GM21381 (cell line): ENCODE measurements at regions not wholly inside any gene's neighbourhood (a gene's known extent, or its start where the extent isn't known, plus 50 kb on each side); places are given as distances from the start of the nearest gene placed in this dataset.

Experiments used
- ATAC-seq: cut with Tn5 transposase; IDR thresholded peaks from one replicate; pipeline ENCODE4 v1.9.1; 2021; ENCODE audit warnings: mild to moderate bottlenecking, moderate library complexity; ENCODE audit not compliant: unreplicated experiment

GRCh38 chr6:14930366-14930989 lies 315.4 kb upstream of the JARID2 start:
- ATAC-seq, result no peak

DNA sequence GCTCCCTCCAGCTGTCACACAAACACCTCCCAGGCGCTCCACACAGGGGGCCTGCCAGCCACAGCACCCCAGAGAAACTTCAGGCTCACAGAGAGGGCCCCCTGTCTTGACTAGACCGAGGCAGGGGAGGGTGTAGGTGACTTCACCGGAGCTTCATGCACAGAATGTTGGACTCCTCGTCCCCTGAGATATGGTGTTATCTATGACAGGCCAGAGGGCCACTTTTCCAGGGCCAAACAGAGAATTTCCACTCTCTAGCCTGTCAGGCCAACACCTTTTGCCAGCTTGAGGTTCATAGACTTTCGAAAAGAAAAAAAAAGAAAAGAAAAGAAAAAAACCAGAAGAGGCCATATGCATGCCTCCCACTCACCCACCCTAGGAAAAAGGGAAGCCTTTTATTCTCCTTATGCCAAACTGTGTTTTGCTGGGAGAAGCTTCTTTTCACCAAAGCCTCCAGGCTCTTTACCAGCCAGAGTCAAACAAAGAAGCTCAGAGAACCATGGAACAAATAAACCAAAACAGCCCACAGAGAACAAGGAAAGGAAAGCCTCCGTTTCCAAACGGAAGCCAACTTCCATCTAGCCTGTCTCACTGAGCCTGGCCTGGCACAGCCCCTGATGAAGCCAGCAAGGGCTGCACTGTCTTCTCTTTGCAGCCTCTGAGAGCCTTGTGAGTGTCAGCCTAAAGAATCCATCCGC lies 313.2 kb upstream of the JARID2 start:
- ATAC-seq, result no peak

DNA sequence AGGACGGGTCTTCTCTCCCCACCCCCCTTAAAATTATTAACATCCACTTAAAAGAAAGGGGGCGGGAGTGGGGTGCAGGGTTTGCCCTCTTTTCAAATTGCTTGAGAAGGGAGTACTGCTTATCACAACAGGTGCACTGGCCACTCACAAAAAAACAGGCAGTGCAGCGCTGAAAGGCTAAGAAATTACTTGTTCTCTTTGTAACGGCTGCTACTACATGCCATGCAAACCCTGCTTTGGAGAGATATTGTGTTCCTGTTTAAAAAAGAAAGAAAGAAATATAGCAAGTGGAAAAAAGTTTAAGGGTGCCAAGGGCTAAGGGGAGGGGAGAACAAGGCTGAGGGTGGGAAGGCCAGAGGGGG lies 312.7 kb upstream of the JARID2 start:
- ATAC-seq, result no peak

DNA sequence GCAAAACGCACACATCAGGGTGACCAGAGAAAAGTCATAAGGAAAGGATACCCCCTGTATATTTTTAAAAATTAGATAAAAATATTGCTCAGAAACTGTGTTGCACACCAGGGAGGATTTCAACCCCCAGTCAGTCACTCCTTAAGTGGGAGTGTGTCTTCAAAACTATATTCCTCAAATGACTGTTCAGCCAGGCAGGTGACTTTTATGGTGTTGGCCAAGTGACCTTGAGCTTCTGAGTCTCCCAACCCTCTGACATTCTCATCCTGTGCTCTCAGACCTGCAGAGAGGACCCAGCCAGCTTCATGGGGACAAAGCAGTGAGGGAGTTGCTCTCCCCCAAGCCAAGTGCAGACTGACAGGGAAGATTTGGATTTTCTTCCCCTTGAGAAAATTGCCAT lies 311.9 kb upstream of the JARID2 start:
- no peak for ATAC-seq

DNA sequence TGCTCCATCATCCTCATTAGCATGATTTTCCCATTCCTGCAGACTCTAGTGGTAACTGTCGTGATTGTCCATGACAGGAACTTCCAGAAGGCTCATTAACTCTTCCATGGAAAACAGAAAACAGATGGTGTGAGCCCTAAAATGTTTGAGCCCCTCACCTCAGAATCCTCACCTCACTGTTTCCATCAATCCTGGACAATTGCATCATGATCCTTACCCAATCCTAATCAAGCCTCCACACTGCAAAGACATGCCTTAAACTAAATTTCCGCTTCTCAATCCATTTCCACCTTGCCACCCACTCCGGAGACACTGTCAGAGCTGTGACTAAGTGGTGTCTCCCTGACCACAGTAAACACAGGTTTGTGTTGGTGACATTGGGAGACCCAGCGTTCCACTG lies 311.0 kb upstream of the JARID2 start:
- ATAC-seq, result no peak

DNA sequence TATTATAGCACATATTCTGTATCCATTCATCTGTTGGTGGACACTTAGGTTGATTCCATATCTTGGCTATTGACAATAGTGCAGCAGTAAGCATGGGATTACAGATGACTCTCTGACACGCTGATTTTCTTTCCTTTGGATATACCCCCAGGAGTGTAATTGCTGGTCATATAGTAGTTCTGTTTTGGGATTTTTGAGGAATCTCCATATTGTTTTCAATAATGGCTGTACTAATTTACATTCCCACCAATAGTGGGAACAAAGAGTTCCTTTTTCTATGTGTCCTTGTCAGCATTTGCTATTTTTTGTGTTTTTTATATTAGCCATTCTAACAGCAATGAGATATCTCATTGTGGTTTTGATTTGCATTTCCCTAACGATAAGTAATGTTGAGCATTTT lies 309.0 kb upstream of the JARID2 start:
- ATAC-seq, result no peak

GRCh38 chr6:14943116-14943515 lies 302.8 kb upstream of the JARID2 start:
- ATAC-seq, result no peak

- ATAC-seq, result no peak
These were observed 301.3 kb upstream of the JARID2 start for GRCh38 chr6:14944593-14944992.

GRCh38 chr6:14945461-14946185 lies 300.2 kb upstream of the JARID2 start:
- ATAC-seq, result no peak

DNA sequence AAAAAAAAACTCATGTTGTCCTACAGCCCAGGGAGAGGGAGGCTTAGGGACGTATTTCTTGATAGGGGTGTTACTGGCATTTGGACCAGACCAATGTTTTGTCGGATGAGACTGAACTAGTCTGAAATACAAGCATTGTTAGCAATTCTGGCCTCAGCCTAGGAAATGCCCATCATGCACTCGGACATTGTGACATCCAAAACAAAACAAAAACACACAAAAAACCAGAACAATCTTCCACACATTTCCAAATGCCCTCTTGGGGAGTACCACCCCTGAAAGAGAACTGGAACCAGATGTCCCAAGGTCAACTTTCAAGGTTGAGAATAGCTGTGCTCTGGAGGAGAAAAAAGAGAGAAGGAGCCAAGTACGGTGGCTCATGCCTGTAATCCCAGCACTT lies 299.1 kb upstream of the JARID2 start:
- no peak for ATAC-seq

GRCh38 chr6:14948586-14949245 lies 297.2 kb upstream of the JARID2 start:
- no peak for ATAC-seq

- ATAC-seq, result no peak
These were observed 295.5 kb upstream of the JARID2 start for GRCh38 chr6:14950103-14950969.

GRCh38 chr6:14950970-14951276 lies 294.9 kb upstream of the JARID2 start:
- no peak for ATAC-seq

- no peak for ATAC-seq
These were observed 294.2 kb upstream of the JARID2 start for GRCh38 chr6:14951704-14952103.

GRCh38 chr6:14953836-14954235 lies 292.0 kb upstream of the JARID2 start:
- ATAC-seq, result no peak

DNA sequence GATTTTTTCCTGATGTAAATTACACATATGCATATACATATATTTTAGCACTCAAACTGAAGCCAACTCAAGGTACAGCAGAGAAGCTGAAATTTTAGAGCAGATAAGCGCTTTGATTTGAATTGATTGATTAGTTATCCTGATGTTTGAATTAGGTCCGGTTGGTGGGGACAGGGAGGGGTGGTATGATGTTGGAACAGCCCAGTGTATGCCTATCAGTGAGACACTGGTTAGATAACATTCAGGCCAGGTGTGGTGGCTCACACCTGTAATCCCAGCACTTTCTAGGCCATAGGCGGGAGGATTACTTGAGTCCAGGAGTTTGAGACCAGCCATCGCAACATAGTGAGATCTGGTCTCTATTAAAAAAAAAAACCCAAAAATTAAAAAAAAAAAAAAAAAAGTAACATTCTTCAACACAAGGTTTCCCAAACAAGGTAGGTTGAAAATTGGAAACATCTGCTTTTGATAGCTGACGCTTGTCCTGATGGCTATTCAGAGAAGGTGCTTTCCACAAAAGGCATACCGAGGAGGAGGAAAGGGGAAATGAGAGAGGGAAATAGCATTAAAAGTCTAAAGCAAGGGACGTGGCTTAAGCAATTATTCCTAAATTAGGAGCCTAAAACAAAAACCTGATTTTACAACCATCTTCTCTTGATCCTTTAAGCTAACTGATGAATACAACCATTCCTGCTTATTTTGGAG lies 288.4 kb upstream of the JARID2 start:
- no peak for ATAC-seq

GRCh38 chr6:14959324-14959885 lies 286.5 kb upstream of the JARID2 start:
- ATAC-seq, result no peak

GRCh38 chr6:14964556-14965270 lies 281.2 kb upstream of the JARID2 start:
- ATAC-seq, result no peak

DNA sequence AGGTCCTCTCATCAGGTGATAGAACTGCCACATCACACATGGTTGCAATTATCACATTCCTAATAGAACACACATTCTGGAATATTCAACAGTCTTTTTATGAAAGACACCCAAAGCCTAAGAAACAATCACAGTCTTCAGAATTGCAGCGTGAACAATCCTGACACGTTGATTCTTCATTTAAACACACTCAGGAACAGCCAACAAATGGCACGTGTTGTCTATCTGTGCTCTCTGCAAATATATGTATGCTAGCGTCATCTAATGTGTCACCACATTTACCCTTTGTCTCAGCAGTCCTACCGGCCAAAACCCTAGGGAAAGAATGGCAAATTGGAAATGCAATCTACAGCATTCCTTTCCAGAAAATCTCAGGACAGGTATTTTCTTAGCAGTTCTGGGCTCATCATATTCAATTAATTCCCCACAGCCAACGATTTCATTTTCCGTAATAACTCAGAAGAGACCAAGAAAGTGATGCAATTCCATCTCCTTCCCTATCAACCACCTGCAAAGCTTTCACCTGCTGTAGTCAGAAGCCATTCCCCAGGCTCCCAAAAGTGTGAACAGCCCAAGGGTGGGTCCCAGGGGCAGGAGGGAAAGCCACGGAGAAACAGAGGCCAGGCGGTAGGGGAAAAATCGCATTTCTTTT lies 280.3 kb upstream of the JARID2 start:
- no peak for ATAC-seq
